Stomach (tissue), 4 donors: ENCODE measurements at regions not wholly inside any gene's neighbourhood (a gene's known extent, or its start where the extent isn't known, plus 50 kb on each side); places are given as distances from the start of the nearest gene placed in this dataset.
"Not testable (repeated sequence)": the region's sequence is repeated elsewhere in the genome, so short reads cannot be mapped to it uniquely, and the experiment has no call there.

Experiments
- POLR2A ChIP-seq, 4 donors: fragments of 450-650 bp; IDR thresholded peaks; one replicate each; pipeline ENCODE4 v1.6.1; 2016; ENCODE audit warnings: antibody characterized with exemption in 4 of 4, control low read depth in 2 of 4, mild to moderate bottlenecking in 1 of 4, moderate library complexity in 1 of 4
- POLR2AphosphoS5 ChIP-seq, 3 donors: sonication (generic); formaldehyde crosslinking; IDR thresholded peaks; one replicate each; pipeline ENCODE4 v1.6.1; 2016; ENCODE audit warnings: antibody characterized with exemption in 3 of 3

GRCh38 chr16:22576506-22576905, 65.8 kb downstream of the NPIPB5 start:
- not testable (repeated sequence) for TF ChIP-seq POLR2A, POLR2AphosphoS5 (IDR thresholded peaks at IDR 0.05)
